Stomach (tissue), 4 donors: ENCODE measurements at regions not wholly inside any gene's neighbourhood (a gene's known extent, or its start where the extent isn't known, plus 50 kb on each side); places are given as distances from the start of the nearest gene placed in this dataset.

Source experiments
- EP300 ChIP-seq: sonication (generic); formaldehyde crosslinking; IDR thresholded peaks from one replicate; pipeline ENCODE4 v1.6.1; 2017; ENCODE audit warnings: antibody characterized with exemption
- POLR2AphosphoS5 ChIP-seq, 3 donors: sonication (generic); formaldehyde crosslinking; IDR thresholded peaks; one replicate each; pipeline ENCODE4 v1.6.1; 2016; ENCODE audit warnings: antibody characterized with exemption in 3 of 3
- TF ChIP-seq, protein P1 (sequence below), 7 experiments: fragments of 450-650 bp in 4 of 7; fragments of 200-600 bp in 3 of 7; sonication (generic) in 3 of 7; IDR thresholded peaks; one replicate each; pipeline ENCODE4 v1.5.1; 2016 to 2019; ENCODE audit warnings: antibody characterized with exemption in 7 of 7, control low read depth in 2 of 7, mild to moderate bottlenecking in 1 of 7

DNA sequence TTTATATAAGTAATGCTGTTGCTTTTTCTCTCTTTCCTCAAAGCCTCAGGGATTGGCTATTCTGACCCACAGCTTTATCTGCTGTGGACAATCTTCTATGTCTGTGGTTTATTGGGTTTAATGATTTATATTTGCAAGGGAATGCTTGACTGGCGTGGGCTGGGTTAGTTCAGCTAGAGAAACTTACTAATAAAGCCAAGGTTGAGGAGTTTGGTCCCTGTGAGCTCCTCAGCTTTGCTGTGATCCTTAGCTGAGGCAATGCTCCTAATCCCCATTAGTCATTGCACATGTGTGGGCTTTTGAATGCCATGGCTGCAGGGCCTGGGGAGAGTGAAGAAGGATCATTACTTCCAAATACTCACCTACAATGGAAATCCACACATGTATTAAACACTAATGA is 179.3 kb downstream of the ZNF326 start:
- TF ChIP-seq, protein P1, sequence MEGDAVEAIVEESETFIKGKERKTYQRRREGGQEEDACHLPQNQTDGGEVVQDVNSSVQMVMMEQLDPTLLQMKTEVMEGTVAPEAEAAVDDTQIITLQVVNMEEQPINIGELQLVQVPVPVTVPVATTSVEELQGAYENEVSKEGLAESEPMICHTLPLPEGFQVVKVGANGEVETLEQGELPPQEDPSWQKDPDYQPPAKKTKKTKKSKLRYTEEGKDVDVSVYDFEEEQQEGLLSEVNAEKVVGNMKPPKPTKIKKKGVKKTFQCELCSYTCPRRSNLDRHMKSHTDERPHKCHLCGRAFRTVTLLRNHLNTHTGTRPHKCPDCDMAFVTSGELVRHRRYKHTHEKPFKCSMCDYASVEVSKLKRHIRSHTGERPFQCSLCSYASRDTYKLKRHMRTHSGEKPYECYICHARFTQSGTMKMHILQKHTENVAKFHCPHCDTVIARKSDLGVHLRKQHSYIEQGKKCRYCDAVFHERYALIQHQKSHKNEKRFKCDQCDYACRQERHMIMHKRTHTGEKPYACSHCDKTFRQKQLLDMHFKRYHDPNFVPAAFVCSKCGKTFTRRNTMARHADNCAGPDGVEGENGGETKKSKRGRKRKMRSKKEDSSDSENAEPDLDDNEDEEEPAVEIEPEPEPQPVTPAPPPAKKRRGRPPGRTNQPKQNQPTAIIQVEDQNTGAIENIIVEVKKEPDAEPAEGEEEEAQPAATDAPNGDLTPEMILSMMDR (IDR thresholded peaks at IDR 0.05) = no peak
- TF ChIP-seq EP300 (no peak), POLR2AphosphoS5 (IDR thresholded peaks at IDR 0.05) (no peak)
